ENCODE measurements at regions not wholly inside any gene's neighbourhood (a gene's known extent, or its start where the extent isn't known, plus 50 kb on each side); places are given as distances from the start of the nearest gene placed in this dataset.

DNA sequence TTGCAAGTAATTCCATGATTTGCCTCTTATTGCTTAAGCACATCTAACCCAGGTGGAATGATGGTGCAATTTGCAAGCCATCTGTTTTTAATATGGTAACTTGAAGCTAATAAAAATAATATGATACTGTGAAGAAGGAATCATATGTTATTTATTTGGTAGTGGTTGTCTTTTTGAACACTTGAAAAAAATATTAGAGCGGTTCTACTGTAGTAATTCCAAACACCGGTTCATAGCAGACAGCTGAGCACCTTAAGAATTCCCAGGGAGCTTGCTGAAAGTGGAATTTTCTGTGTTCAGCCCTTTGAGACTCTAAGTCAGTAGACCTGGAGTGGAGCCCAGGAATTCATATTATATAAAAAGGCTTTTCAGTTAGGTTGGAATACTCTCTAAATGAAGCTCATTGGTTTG is 687.4 kb downstream of the EDEM1 start:
- Mint-ChIP-seq H3K27ac (no peak overlapping the region), H3K27me3 (no peaks in the 10 kb centered on the region), H3K9me3 (peaks cover 0 to 6% (median 3%) of the 10 kb centered on the region in 8 donors), H3K36me3 (no peaks in the 10 kb centered on the region), H3K4me1 (no peaks in the 10 kb centered on the region), H3K4me3 (no peak overlapping the region)
- Histone ChIP-seq H3K4me3 (ENCODE audit: low read length in 2 of 2) (no peak overlapping the region), H3K9me3 (ENCODE audit: control insufficient read depth in 1 of 2, low read length in 2 of 2) (no peaks in the 10 kb centered on the region), H3K36me3 (ENCODE audit: insufficient read depth, low read length) (no peaks in the 10 kb centered on the region), H3K27ac (ENCODE audit: low read depth, low read length) (no peak overlapping the region), H3K4me1 (ENCODE audit: insufficient read depth, low read length) (no peaks in the 10 kb centered on the region), H3K27me3 (ENCODE audit: insufficient read depth, low read length) (no peaks in the 10 kb centered on the region)
- intact Hi-C loops (cut with micrococcal nuclease): no loop called here
- CTCF ChIA-PET (ENCODE audit: partially characterized antibody): no interaction called here
- no peak for DNase-seq
- POLR2A ChIA-PET (ENCODE audit: partially characterized antibody): interaction anchor here (0.8 kb wide), 1 partner anchor 1729 kb away, joined by 3 read pairs; no protein-coding TSS in a partner anchor

DNA sequence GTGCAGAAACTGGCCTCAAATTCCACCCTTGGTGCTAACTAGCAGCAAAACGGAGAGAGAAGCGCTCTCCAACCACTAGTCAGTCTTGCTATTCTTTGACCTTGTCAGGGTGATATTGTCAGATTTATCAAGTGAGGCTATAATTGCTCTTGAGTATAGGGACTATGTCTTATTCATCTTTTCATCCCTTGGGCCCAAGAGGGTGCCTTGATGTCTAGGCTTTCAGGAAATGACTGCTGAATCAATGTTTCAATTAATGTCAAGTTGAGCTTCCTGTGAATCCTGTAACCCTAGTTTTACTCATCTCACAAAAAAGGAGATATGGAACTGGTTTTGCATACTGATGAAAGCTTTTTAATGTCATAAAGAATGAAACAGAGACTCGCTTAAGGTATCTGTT is 701.3 kb downstream of the EDEM1 start:
- H3K27me3 ChIP-seq (ENCODE audit: insufficient read depth, low read length): no peaks in the 10 kb centered on the region
- H3K4me3 Mint-ChIP-seq: no peak overlapping the region
- ChIA-PET POLR2A (ENCODE audit: partially characterized antibody) (no interaction called here), CTCF (ENCODE audit: partially characterized antibody) (no interaction called here)
- no peak overlapping the region for H3K27ac ChIP-seq (ENCODE audit: low read depth, low read length)
- no peaks in the 10 kb centered on the region for H3K36me3 ChIP-seq (ENCODE audit: insufficient read depth, low read length)
- no peaks in the 10 kb centered on the region for H3K9me3 ChIP-seq (ENCODE audit: control insufficient read depth in 1 of 2, low read length in 2 of 2)
- H3K27ac Mint-ChIP-seq: no peak overlapping the region
- H3K27me3 Mint-ChIP-seq: no peaks in the 10 kb centered on the region
- no peaks in the 10 kb centered on the region for H3K4me1 ChIP-seq (ENCODE audit: insufficient read depth, low read length)
- no peaks in the 10 kb centered on the region for H3K4me1 Mint-ChIP-seq
- DNase-seq: no peak
- no peak overlapping the region for H3K4me3 ChIP-seq (ENCODE audit: low read length in 2 of 2)
- intact Hi-C loops (cut with micrococcal nuclease): no loop called here
- no peaks in the 10 kb centered on the region for H3K36me3 Mint-ChIP-seq
- peaks cover 0 to 6% (median 0%) of the 10 kb centered on the region in 8 donors for H3K9me3 Mint-ChIP-seq

- H3K4me1 ChIP-seq (ENCODE audit: insufficient read depth, low read length): no peaks in the 10 kb centered on the region
- H3K27ac ChIP-seq (ENCODE audit: low read depth, low read length): no peak overlapping the region
- no peaks in the 10 kb centered on the region for H3K27me3 ChIP-seq (ENCODE audit: insufficient read depth, low read length)
- POLR2A ChIA-PET (ENCODE audit: partially characterized antibody): no interaction called here
- H3K4me1 Mint-ChIP-seq: no peaks in the 10 kb centered on the region
- no peaks in the 10 kb centered on the region for H3K27me3 Mint-ChIP-seq
- no peaks in the 10 kb centered on the region for H3K36me3 Mint-ChIP-seq
- DNase-seq: no peak
- no peak overlapping the region for H3K4me3 Mint-ChIP-seq
- peaks cover 0 to 6% (median 0%) of the 10 kb centered on the region in 8 donors for H3K9me3 Mint-ChIP-seq
- H3K36me3 ChIP-seq (ENCODE audit: insufficient read depth, low read length): no peaks in the 10 kb centered on the region
- CTCF ChIA-PET (ENCODE audit: partially characterized antibody): no interaction called here
- intact Hi-C loops (cut with micrococcal nuclease): no loop called here
- no peak overlapping the region for H3K27ac Mint-ChIP-seq
- no peak overlapping the region for H3K4me3 ChIP-seq (ENCODE audit: low read length in 2 of 2)
- no peaks in the 10 kb centered on the region for H3K9me3 ChIP-seq (ENCODE audit: control insufficient read depth in 1 of 2, low read length in 2 of 2)
Measured at GRCh38 chr3:5889374-5889773, 701.9 kb downstream of the EDEM1 start.

DNA sequence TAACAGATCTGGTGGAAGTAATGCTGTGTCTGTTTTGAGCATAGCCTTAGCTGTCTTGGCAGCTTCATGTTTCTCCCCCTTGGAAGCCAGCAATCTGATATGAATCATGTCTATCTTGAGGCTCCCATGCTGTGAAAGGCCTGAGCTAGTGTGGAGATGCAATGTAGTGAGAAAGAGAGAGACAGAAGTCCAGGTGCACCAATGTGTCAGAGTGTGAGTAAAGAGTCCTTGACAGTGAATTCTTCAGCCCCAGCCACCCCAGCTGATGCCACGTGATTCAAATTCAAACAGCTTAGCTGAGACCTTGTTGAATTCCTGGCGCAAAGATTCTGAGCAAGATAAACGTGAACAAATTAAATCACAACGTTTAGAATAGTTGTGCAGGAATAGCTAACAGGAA is 704.2 kb downstream of the EDEM1 start:
- Histone ChIP-seq H3K27me3 (ENCODE audit: insufficient read depth, low read length) (no peaks in the 10 kb centered on the region), H3K4me3 (ENCODE audit: low read length in 2 of 2) (no peak overlapping the region), H3K36me3 (ENCODE audit: insufficient read depth, low read length) (no peaks in the 10 kb centered on the region), H3K9me3 (ENCODE audit: control insufficient read depth in 1 of 2, low read length in 2 of 2) (no peaks in the 10 kb centered on the region), H3K27ac (ENCODE audit: low read depth, low read length) (no peak overlapping the region), H3K4me1 (ENCODE audit: insufficient read depth, low read length) (no peaks in the 10 kb centered on the region)
- intact Hi-C loops (cut with micrococcal nuclease): no loop called here
- no peak overlapping the region for H3K4me3 Mint-ChIP-seq
- no peaks in the 10 kb centered on the region for H3K27me3 Mint-ChIP-seq
- no peak overlapping the region for H3K27ac Mint-ChIP-seq
- no peak for DNase-seq
- no peaks in the 10 kb centered on the region for H3K4me1 Mint-ChIP-seq
- H3K9me3 Mint-ChIP-seq: peaks cover 0 to 6% (median 0%) of the 10 kb centered on the region in 8 donors
- ChIA-PET POLR2A (ENCODE audit: partially characterized antibody) (no interaction called here), CTCF (ENCODE audit: partially characterized antibody) (no interaction called here)
- no peaks in the 10 kb centered on the region for H3K36me3 Mint-ChIP-seq

DNA sequence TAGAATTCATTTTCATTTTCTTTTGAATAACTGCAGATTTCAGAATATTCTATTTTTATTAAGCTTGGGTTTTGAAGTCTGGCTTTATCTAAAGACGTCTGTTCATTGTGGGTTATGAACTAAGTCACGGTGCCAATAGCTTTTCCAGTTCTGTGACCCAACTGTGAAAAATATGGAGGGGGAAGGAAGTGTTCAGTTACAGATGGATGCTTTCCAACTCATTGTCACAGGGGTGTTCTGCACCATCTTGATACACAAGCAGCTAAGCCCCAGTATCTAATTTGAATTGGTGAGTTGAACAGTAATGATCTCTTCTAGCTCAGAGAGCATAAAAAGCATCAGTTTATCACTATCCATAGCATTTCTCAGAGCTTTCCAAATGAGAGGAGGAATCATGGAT is 710.6 kb downstream of the EDEM1 start:
- H3K27ac Mint-ChIP-seq: no peak overlapping the region
- Histone ChIP-seq H3K27ac (ENCODE audit: low read depth, low read length) (no peak overlapping the region), H3K36me3 (ENCODE audit: insufficient read depth, low read length) (no peaks in the 10 kb centered on the region), H3K9me3 (ENCODE audit: control insufficient read depth in 1 of 2, low read length in 2 of 2) (no peaks in the 10 kb centered on the region), H3K4me1 (ENCODE audit: insufficient read depth, low read length) (no peaks in the 10 kb centered on the region), H3K4me3 (ENCODE audit: low read length in 2 of 2) (no peak overlapping the region), H3K27me3 (ENCODE audit: insufficient read depth, low read length) (no peaks in the 10 kb centered on the region)
- no peaks in the 10 kb centered on the region for H3K36me3 Mint-ChIP-seq
- H3K9me3 Mint-ChIP-seq: peaks cover 0 to 5% (median under 1%) of the 10 kb centered on the region in 8 donors
- H3K4me1 Mint-ChIP-seq: peaks cover 0 to 2% (median 0%) of the 10 kb centered on the region in 4 donors
- CTCF ChIA-PET (ENCODE audit: partially characterized antibody): no interaction called here
- no peak overlapping the region for H3K4me3 Mint-ChIP-seq
- no peaks in the 10 kb centered on the region for H3K27me3 Mint-ChIP-seq
- intact Hi-C loops (cut with micrococcal nuclease): no loop called here
- no peak for DNase-seq
- POLR2A ChIA-PET (ENCODE audit: partially characterized antibody): no interaction called here

GRCh38 chr3:5899014-5899761 is 711.7 kb downstream of the EDEM1 start:
- DNase-seq: no peak
- H3K27ac Mint-ChIP-seq: no peak overlapping the region
- CTCF ChIA-PET (ENCODE audit: partially characterized antibody): no interaction called here
- Histone ChIP-seq H3K36me3 (ENCODE audit: insufficient read depth, low read length) (no peaks in the 10 kb centered on the region), H3K9me3 (ENCODE audit: control insufficient read depth in 1 of 2, low read length in 2 of 2) (no peaks in the 10 kb centered on the region), H3K4me1 (ENCODE audit: insufficient read depth, low read length) (no peaks in the 10 kb centered on the region), H3K27ac (ENCODE audit: low read depth, low read length) (no peak overlapping the region), H3K4me3 (ENCODE audit: low read length in 2 of 2) (no peak overlapping the region), H3K27me3 (ENCODE audit: insufficient read depth, low read length) (no peaks in the 10 kb centered on the region)
- H3K4me3 Mint-ChIP-seq: no peak overlapping the region
- H3K4me1 Mint-ChIP-seq: peaks cover 0 to 2% (median 0%) of the 10 kb centered on the region in 4 donors
- peaks cover 0 to 5% (median under 1%) of the 10 kb centered on the region in 8 donors for H3K9me3 Mint-ChIP-seq
- H3K36me3 Mint-ChIP-seq: no peaks in the 10 kb centered on the region
- POLR2A ChIA-PET (ENCODE audit: partially characterized antibody): no interaction called here
- intact Hi-C loops (cut with micrococcal nuclease): no loop called here
- H3K27me3 Mint-ChIP-seq: no peaks in the 10 kb centered on the region

DNA sequence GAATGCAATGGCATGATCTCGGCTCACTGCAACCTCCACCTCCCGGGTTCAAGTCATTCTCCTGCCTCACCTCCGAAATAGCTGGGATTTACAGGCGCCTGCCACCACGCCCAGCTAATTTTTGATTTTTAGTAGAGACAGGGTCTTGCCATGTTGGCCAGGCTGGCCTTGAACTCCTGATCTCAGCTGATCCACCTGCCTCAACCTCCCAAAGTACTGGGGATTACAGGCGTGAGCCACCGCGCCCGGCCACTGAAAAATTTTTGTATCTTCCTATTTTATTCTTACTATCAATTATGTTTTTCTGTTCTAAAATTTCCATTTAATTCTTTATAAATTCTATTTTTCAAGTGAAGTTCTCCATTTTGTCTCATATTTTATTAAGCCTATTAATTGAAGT is 730.4 kb downstream of the EDEM1 start:
- Histone ChIP-seq H3K4me1 (ENCODE audit: insufficient read depth, low read length) (no peaks in the 10 kb centered on the region), H3K36me3 (ENCODE audit: insufficient read depth, low read length) (no peaks in the 10 kb centered on the region), H3K9me3 (ENCODE audit: control insufficient read depth in 1 of 2, low read length in 2 of 2) (no peaks in the 10 kb centered on the region), H3K27ac (ENCODE audit: low read depth, low read length) (no peak overlapping the region), H3K27me3 (ENCODE audit: insufficient read depth, low read length) (no peaks in the 10 kb centered on the region), H3K4me3 (ENCODE audit: low read length in 2 of 2) (no peak overlapping the region)
- H3K4me1 Mint-ChIP-seq: no peaks in the 10 kb centered on the region
- no peak overlapping the region for H3K4me3 Mint-ChIP-seq
- POLR2A ChIA-PET (ENCODE audit: partially characterized antibody): no interaction called here
- CTCF ChIA-PET (ENCODE audit: partially characterized antibody): no interaction called here
- DNase-seq: no peak
- H3K9me3 Mint-ChIP-seq: peaks cover 0 to 14% (median 5%) of the 10 kb centered on the region in 8 donors
- no peaks in the 10 kb centered on the region for H3K36me3 Mint-ChIP-seq
- no peaks in the 10 kb centered on the region for H3K27me3 Mint-ChIP-seq
- intact Hi-C loops (cut with micrococcal nuclease): no loop called here
- no peak overlapping the region for H3K27ac Mint-ChIP-seq

Measured in CD4-positive, alpha-beta memory T cell (primary cell).